HG02798 (cell line): ENCODE measurements at regions not wholly inside any gene's neighbourhood (a gene's known extent, or its start where the extent isn't known, plus 50 kb on each side); places are given as distances from the start of the nearest gene placed in this dataset.
"Not testable (repeated sequence)": the region's sequence is repeated elsewhere in the genome, so short reads cannot be mapped to it uniquely, and the experiment has no call there.

Experiments
- ATAC-seq: cut with Tn5 transposase; IDR thresholded peaks from one replicate; pipeline ENCODE4 v1.9.1; 2021; ENCODE audit warnings: mild to moderate bottlenecking; ENCODE audit not compliant: unreplicated experiment, poor library complexity

DNA sequence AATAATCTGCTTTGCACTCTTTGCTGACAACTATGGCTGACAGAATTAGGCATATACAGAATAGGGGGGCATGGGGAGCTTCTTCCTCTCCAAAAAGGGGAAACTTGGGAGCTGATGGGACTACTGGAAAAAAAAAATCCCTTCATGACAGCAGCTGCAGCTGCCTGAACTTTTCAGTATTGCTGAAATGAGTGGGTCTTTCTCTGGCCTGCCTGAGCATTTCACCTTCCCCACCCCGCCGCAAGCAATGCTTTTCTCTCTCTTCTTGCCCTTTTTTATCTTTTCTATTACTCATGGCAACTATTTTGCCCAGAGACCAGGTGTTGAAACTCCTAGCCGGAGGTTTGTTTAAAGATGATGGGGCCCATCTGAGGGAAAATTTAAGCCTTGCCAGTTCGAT, 244.9 kb downstream of the SEMA3D start:
- ATAC-seq: no peak

DNA sequence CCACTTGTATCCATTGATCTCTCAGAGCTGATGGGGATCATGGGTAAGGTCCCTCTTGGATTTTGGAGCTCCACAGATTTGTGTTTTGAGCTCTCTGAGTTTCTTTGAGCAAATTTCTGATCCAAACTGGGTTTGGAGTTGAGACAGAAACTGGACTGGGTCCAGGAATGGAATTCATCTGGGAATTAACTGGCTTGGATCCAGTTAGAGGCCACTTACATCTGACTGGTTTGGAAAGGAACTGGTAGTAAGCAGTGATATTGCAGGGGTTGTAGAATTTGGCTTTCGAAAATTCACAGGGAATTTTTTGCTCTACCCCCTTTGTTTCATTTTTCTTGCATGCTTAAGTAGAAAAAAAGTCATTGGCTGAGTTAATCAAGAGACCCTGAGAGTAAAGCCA, 245.6 kb downstream of the SEMA3D start:
- no peak for ATAC-seq

DNA sequence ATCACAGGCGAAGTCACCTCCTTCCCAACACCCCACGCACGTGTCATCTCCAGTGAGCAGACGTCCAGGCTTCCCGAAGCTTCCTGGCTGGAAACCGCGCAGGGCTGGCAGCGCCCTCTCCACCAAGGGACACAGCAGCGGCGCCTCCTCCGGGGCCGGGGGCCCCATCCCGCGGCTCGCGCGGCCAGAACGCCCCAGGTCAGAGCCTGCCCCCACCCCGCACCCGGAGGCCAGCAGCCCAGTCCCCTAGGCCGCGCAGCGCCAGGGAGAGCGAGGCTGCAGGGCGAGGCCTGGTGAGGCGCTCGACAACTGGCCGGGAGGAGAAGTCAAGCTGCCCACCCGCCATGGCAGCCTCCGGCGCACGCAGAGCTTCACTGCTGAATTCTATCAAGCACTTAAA, 247.0 kb downstream of the SEMA3D start:
- ATAC-seq: no peak

DNA sequence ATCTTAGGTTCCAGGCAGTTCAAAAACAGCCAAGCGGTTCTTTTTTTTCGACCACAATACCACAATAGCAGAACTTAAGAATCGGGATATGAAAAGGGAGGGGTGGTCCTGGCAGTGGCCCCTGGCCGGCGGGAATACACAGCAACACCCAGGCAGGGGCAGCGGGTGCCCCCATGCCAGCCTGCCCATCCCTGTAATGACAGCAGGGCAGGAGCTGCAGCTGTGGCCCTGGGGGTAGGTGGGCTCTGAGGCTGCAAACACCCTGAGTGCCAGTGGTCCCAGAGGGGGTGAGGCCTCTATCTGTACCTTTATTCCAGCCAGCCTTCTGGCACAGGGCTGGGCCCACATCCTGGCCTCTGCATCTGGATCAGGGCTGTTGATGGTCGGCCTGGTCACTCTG, 247.4 kb downstream of the SEMA3D start:
- no peak for ATAC-seq

DNA sequence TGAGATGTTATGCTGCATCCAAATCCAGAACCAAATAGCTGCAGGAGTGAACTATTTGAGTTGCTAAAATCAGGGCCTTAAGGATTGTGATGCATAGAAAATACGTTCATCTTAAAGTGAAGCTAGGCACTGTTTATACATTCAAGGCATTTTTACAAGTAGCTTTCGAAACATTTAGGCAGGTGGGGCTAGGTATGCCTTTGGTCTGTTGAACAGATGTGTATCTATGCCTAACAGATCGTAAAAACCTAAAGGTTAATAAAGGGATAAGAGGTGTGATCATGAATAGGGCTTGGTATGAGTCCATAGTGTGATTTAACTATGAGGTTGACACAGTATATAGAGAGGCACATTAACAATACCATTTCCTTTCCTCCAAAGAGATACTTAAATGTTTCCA, 262.5 kb downstream of the SEMA3D start:
- ATAC-seq: no peak

DNA sequence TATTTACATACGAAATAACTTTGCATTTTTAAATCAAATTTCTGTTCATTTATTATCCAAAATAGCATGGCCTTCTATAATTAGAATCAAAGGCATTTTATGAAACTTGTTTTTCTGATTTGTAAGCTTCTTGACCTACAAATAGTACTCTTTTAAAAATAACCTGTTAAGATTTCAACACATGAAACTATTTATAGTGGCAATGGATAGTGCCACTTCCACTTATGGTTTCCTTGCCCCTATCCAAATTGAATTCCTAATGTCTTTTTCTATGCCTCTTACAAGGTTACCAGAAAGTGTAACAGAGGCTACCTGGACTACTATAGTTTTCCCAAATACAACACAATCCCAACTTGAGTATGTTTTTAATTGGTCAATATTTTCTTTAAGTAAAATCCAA, 263.5 kb downstream of the SEMA3D start:
- ATAC-seq: no peak

DNA sequence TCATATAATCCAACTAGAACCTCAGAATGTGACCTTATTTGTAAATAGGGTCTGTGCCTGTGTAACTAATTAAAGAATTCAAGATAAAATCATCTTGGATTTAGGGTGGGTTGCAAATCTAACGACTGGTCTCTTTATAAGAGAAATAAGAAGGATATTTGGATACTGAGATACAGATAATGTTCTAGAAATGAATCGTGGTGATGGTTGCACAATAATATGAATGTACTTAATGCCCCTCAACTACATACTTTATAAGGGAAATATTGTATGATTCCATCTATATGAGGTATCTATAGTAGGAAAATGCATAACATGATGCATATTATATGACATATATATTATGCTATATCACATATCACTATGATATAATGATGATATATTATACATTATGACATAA, 265.7 kb downstream of the SEMA3D start:
- ATAC-seq: no peak

DNA sequence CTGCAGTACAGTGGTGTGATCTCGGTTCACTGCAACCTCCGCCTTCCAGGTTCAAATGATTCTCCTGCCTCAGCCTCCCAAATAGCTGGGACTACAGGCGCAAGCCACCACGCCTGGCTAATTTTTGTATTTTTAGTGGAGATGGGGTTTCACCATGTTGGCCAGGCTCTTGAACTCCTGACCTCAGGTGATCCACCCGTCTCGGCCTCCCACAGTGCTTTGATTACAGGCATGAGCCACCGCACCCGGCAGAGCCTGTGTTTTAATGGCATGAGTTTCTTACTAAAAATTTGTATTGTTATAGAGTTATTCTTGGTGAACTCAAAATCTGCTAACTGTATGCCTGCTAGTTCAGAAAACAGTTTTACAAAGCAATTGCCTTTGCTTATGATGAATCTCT, 269.9 kb downstream of the SEMA3D start:
- ATAC-seq: not testable (repeated sequence)

DNA sequence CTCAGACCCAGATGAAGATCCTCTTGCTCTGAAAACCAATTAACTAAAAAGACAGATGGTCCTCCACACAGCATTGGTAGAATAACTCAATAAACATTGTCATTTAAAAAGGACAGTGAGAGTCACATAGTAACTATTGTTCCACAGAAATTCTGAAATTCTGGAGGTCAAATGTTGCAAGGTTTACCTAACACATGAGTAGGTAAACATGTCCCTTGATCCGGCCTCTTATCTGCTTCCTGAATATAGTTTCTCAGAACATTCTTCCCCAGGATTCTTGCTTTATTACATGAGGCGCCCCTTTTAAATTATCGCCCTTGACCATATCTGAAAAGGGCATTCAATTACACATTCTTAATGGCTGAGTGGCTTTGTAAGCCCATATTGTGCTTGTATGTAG, 270.7 kb downstream of the SEMA3D start:
- no peak for ATAC-seq

DNA sequence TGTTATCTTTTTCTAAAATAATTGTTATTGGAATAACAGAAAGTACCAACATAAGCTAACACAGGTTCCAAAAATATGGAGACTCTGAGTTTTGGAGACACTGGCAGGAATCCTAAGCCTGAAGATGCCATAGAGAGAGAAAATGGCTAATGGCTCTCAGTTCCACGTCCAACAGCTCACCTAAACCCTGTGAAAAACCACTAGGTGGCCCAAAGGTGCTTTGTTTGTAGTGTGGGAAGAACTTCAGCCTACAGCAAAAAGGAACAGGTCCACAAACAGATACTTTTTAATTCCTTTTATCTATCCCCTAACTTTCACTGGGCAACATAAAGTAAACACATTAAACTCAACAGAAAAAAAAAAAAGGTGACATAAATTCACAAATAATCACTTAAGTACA, 272.3 kb downstream of the SEMA3D start:
- no peak for ATAC-seq

DNA sequence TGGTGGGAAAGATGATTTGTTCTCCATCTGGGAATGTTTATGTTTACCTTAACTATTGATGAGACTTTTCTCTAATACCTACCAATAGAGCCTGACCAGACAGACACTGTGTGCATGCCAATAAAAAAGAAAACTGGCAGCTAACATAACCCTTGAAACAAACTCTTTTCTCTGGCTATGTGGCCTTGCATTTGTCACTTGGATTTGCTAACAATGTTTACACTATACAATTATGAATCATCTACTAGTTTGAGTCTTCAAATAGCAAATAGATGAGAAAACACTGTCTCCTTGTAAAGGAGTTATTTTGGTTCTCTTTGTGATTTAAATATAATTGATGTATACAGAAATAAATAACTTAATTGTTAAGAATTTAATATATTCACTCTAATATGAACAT, 273.1 kb downstream of the SEMA3D start:
- ATAC-seq: no peak

DNA sequence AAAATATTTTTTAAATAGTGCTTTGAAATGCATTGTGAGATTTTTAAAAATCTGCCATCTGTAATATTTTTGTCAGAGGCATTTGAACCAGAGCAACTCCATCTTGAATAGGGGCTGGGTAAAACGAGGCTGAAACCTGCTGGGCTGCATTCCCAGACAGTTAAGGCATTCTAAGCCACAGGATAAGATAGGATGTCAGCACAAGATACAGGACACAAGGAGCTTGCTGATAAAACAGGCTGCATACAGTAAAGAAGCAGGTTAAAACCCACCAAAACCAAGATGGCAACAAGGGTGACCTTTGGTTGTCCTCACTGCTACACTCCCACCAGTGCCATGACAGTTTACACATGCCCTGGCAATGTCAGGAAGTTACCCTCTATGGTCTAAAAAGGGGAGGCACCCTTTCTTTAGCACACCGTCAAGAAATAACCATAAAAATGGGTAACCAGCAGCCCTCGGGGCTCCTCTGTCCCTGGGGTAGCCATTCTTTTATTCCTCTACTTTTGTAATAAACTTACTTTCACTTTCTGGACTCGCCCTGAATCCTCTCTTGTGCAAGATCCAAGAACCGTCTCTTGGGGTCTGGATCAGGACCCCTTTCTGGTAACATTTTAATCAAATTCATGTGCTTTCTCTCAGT, 273.7 kb downstream of the SEMA3D start:
- ATAC-seq: no peak

DNA sequence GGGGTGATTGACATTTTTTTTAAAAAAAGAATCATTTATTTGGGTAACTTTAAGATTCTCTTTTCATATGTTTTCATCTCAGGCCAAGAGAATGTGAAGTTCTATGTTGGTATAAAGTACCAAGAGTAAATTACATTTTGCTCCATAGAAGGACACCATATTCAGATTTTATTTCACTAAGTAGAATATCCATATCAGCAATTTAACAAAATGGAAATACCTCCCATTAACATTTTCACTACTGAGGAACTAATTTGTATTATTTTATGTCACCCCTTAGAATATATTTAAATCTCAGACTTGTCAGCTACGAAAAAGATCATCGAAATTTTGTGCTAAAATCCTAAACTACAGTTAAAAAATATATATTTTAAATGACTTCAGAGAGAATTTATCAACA, 274.3 kb downstream of the SEMA3D start:
- no peak for ATAC-seq

DNA sequence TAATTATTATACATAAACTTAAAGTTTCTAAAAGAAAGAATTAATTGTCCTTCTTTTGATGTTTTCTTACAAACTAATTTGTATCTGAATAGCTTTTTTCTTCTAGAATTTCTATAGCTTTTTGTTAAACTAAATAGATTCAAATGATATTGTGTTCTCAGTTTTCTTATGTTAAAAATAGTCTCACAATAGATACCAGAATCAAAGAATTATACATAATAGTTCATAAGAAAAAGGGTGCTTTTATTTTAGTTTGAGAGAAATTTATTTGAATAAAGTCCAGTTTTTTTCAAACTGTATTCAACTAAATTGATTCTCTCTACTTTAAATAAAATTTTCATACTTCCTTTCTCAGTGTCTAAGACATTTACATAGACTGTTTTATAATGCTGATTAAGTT, 274.8 kb downstream of the SEMA3D start:
- no peak for ATAC-seq

DNA sequence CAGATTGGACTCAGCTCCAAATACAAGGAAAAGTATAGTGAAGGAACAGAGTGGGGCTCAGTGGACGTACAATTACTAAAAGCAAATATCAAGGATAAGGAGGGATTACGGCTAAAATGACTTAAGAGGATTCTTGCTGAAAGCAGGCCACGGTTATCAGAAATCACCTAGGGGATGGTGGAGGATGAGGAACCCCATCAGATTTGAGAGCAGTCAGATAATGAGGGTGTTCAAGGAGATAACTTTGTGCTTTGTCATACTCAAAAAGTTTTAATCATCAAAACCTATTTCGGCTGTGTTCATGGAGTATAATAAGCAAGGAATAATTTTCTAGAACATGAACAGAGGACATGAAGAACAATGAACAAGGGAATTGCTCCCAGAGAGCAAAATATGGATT, 275.8 kb downstream of the SEMA3D start:
- ATAC-seq: no peak

DNA sequence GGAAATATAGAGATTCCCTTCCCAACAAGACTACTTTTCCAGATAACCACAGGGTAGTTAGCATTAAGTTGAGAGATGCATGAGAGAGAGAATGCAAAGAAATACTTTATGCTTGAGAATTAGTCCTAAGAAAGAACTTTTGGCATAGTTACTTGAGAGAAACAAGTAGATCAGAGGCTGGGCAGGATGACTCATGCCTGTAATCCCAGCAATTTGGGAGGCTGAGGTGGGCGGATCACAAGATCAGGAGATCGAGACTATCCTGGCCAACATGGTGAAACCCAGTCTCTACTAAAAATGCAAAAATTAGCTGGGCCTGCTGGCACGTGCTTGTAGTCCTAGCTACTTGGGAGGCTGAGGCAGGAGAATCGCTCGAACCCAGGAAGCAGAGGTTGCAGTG, 276.5 kb downstream of the SEMA3D start:
- ATAC-seq: not testable (repeated sequence)

DNA sequence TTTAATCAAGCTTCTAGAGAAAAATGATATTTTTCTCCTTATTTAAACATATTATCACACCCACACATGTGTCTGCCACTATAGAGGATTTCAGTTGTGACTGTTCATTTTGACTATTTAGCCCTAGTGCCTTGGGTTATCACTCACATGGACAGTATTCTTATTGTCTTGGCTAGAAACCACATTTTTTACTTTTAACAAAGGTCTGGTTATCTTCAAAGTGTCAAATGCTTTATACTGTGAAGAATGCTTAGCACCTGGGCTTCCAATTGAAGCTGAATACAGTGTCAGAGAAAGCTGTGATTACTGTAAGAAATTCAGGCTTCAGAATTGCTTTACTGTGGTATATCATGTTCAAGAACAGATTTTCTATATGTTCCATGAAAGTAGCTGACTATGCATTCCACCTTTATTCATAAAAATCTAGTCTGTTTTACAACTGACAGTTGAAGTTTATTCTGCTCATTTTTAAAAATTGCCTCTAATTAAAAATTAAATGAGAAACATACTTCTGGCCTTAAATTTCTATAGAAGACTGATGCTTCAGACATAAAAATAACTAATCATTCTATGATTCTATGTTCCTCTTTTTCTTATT, 278.6 kb downstream of the SEMA3D start:
- ATAC-seq: no peak

DNA sequence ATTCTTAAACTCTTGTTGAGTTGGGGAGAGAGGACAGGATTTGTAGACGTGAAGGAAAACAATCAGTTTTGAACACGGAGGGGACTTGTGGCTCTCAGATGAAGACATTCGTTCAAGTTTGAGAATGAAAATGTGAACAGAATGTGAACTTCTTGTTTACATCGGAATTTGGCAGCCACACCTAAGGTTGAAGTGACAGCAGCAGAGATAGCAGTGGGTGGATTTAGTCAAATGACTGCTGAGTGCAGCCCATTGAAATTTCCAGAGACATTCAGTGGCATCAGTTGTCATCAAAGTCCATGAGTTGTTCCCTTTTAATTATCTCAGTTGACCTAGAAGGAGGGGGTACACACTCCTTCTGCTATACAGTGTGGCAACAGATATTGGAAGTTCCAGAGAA, 280.0 kb downstream of the SEMA3D start:
- no peak for ATAC-seq

DNA sequence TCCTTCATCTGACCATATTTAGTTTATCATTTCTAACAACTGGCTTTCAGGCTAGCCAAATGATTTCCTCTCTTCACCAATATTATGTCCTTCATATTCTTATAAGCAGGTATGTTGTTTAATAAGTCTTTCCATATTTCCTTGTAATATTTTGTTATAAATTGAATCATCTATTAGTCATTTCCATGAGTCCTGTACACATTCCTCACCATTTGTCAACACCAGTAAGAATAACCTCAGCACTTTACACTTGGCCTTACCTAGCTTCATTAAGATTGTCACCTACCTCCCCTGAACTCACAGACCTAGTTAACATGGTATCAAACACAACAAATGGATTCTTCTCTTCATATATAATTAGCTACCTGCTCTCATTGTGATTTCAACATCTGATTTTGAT, 282.3 kb downstream of the SEMA3D start:
- ATAC-seq: no peak

DNA sequence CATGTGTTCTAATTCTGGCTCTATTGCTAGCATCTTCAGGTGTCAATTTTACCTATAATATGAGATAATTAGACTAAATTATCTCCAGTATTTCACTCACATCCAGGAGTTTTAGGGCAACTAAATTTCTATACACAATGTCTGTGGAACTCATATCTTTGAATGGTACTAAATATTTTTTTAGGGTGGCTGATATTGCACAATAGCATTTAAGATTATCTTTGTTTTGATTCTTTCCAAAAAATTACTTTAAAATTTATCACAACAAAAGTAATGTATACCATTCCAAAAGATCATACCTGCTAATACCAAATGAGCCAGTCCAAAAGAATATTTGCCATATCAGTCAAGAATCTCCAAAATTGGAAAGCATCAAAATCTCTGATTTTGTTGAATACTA, 285.5 kb downstream of the SEMA3D start:
- no peak for ATAC-seq

DNA sequence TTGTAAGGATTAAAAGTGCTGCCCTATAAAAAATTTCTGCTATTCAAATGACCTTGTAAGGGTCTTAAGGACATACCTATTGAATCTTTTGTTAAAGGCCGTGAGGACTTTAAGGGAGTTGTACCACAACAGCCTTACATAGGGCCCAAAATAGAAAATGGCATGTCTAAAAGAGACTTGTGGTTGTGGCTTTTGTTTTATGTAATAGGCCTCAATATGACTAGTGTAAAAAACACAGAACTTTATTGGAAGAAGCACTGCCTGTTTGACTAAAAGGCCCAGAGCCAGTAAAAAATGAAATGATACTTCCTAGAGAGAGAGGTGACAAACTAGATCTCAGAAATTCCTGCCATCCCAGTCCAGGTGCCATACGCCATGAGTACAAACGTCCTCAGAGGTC, 286.6 kb downstream of the SEMA3D start:
- ATAC-seq: no peak

DNA sequence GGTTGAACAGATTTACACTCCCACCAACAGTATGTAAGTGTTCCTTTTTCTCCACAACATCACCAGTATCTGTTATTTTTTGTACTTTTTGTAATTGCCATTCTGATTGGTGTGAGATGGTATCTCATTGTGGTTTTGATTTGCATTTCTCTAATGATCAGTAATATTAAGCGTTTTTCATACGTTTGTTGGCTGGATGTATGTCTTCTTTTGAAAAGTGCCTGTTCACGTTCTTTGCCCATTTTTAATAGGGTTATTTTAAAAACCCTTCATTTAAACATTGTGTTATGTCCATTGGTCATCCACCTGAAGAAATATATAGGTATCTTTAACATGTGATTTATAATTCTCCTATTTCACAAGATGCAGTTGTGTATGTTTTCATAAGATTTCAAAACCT, 291.3 kb downstream of the SEMA3D start:
- no peak for ATAC-seq

DNA sequence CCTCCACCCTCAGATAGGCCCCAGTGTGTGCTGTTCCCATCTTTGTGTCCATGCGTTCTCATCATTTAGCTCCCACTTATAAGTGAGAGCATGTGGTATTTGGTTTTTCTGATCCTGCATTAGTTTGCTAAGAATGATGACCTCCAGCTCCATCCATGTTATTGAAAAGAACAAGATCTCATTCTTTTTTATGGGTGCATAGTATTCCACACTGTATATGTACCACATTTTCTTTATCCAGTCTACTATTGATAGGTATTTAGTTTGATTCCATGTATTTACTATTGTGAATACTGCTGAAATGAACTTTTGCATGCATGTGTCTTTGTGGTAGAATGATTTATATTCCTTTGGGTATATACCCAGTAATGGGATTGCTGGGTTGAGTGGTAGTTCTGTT, 303.3 kb downstream of the SEMA3D start:
- ATAC-seq: not testable (repeated sequence)
